GM23338 (cell line): ENCODE measurements at regions not wholly inside any gene's neighbourhood (a gene's known extent, or its start where the extent isn't known, plus 50 kb on each side); places are given as distances from the start of the nearest gene placed in this dataset.

ENCODE experiments used
- CREB1 ChIP-seq: fragments of 250-450 bp; sonication (Bioruptor Pico); IDR thresholded peaks from 2 replicates; pipeline ENCODE4 v1.5.0; 2020; ENCODE audit warnings: low read depth, mild to moderate bottlenecking, moderate library complexity
- EZH2 ChIP-seq: fragments of 200-600 bp; sonication (generic); IDR thresholded peaks from one replicate; pipeline ENCODE4 v1.8.0; 2017; ENCODE audit warnings: antibody characterized with exemption, mild to moderate bottlenecking, low read depth; ENCODE audit not compliant: unreplicated experiment
- EZH2phosphoT487 ChIP-seq: fragments of 200-600 bp; sonication (generic); IDR thresholded peaks from one replicate; pipeline ENCODE4 v1.8.1; 2018; ENCODE audit warnings: antibody characterized with exemption; ENCODE audit not compliant: unreplicated experiment
- STAT1 ChIP-seq: IDR thresholded peaks from one replicate; pipeline ENCODE4 v1.6.1; 2016; ENCODE audit warnings: antibody characterized with exemption; ENCODE audit not compliant: unreplicated experiment
- TF ChIP-seq, protein P1 (sequence below), 2 experiments: fragments of 200-600 bp in 1 of 2; sonication (generic) in 1 of 2; conservative IDR thresholded peaks; 2 replicates each; pipeline versions ENCODE4 v1.5.1 to v1.6.1; 2016 to 2017; ENCODE audit warnings: antibody characterized with exemption in 2 of 2, low read depth in 2 of 2, mild to moderate bottlenecking in 2 of 2, moderate library complexity in 1 of 2
- TF ChIP-seq, protein P2 (sequence below): IDR thresholded peaks from one replicate; pipeline ENCODE4 v1.6.1; 2018; ENCODE audit warnings: antibody characterized with exemption; ENCODE audit not compliant: unreplicated experiment

DNA sequence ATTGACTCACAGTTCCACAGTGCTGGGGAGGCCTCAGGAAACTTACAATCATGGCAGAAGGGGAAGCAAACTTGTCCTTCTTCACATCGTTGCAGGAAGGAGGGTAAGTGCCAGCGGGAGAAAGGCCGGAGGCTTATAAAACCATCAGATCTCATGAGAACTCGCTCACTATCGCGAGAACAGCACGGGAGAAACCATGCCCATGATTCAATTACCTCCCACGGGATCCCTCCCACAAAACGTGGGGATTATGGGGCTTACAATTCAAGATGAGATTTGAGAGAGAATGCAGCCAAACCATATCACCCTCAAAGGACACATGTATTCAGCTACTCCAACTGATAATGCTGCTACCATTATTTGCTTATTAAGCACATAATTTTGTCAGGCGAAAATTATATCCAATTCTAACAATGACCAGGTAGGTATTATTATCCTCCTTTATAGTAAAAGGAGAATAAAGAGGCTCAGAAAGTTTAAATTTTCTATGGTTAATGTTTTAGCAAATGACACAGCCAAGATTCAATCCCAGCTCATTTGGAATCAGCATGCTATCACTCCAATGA, 327.2 kb upstream of the CDIN1 start:
- TF ChIP-seq EZH2 (no peak), EZH2phosphoT487 (no peak), CREB1 (CRISPR knock-in tag) (no peak), STAT1 (no peak)
- TF ChIP-seq, protein P1, sequence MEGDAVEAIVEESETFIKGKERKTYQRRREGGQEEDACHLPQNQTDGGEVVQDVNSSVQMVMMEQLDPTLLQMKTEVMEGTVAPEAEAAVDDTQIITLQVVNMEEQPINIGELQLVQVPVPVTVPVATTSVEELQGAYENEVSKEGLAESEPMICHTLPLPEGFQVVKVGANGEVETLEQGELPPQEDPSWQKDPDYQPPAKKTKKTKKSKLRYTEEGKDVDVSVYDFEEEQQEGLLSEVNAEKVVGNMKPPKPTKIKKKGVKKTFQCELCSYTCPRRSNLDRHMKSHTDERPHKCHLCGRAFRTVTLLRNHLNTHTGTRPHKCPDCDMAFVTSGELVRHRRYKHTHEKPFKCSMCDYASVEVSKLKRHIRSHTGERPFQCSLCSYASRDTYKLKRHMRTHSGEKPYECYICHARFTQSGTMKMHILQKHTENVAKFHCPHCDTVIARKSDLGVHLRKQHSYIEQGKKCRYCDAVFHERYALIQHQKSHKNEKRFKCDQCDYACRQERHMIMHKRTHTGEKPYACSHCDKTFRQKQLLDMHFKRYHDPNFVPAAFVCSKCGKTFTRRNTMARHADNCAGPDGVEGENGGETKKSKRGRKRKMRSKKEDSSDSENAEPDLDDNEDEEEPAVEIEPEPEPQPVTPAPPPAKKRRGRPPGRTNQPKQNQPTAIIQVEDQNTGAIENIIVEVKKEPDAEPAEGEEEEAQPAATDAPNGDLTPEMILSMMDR (conservative IDR thresholded peaks at IDR 0.05; ENCODE audit: low read depth in 2 of 2), result no peak
- TF ChIP-seq, protein P2, sequence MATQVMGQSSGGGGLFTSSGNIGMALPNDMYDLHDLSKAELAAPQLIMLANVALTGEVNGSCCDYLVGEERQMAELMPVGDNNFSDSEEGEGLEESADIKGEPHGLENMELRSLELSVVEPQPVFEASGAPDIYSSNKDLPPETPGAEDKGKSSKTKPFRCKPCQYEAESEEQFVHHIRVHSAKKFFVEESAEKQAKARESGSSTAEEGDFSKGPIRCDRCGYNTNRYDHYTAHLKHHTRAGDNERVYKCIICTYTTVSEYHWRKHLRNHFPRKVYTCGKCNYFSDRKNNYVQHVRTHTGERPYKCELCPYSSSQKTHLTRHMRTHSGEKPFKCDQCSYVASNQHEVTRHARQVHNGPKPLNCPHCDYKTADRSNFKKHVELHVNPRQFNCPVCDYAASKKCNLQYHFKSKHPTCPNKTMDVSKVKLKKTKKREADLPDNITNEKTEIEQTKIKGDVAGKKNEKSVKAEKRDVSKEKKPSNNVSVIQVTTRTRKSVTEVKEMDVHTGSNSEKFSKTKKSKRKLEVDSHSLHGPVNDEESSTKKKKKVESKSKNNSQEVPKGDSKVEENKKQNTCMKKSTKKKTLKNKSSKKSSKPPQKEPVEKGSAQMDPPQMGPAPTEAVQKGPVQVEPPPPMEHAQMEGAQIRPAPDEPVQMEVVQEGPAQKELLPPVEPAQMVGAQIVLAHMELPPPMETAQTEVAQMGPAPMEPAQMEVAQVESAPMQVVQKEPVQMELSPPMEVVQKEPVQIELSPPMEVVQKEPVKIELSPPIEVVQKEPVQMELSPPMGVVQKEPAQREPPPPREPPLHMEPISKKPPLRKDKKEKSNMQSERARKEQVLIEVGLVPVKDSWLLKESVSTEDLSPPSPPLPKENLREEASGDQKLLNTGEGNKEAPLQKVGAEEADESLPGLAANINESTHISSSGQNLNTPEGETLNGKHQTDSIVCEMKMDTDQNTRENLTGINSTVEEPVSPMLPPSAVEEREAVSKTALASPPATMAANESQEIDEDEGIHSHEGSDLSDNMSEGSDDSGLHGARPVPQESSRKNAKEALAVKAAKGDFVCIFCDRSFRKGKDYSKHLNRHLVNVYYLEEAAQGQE, result no peak
